HEK293T (cell line): ENCODE measurements at regions not wholly inside any gene's neighbourhood (a gene's known extent, or its start where the extent isn't known, plus 50 kb on each side); places are given as distances from the start of the nearest gene placed in this dataset.

Experiments
- BHLHE40 ChIP-seq: fragments of 450-650 bp; IDR thresholded peaks from 2 replicates; pipeline ENCODE4 v1.6.1; 2016; ENCODE audit warnings: mild to moderate bottlenecking, moderate library complexity, borderline replicate concordance
- FOXK2 ChIP-seq: fragments of 450-650 bp; IDR thresholded peaks from 2 replicates; pipeline ENCODE4 v1.6.1; 2016; ENCODE audit warnings: mild to moderate bottlenecking
- HDGF ChIP-seq: fragments of 450-650 bp; IDR thresholded peaks from 2 replicates; pipeline ENCODE4 v1.6.1; 2017; ENCODE audit warnings: antibody characterized with exemption, borderline replicate concordance
- SP1 ChIP-seq: fragments of 450-650 bp; IDR thresholded peaks from 2 replicates; pipeline ENCODE4 v1.6.1; 2017
- TARDBP ChIP-seq: fragments of 450-650 bp; IDR thresholded peaks from 2 replicates; pipeline ENCODE4 v1.6.1; 2016
- ZNF384 ChIP-seq: fragments of 450-650 bp; IDR thresholded peaks from 2 replicates; pipeline ENCODE4 v1.6.1; 2016

DNA sequence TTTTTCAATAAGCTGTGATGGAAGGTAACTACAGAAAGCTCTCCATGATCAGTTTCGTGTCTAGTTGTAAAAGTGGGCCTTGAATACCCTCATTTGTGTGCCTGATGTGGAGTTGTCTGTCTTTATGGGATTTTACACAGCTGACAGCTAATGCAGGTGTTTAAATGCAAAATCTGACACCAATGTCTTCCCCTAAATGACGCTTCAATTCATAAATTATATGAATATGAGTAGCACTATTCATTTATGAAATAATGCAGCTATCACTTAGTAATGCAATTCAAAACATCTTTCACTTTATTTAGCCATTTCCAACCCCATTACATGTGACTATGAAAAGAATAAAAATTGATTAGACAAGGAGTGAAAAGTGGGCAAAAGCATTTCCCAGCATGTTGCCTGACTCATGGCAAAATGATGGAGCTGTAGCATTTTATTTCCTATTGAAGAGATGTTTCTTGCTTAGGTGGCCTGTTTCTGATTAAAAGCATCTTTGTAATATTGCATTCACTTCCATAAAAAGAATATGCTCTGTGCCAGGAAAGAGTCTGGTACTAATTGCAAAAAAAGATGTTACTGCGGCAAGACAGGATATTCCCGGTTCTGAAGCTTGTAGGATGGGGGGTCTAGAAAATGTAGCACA lies 116.7 kb upstream of the HAPLN1 start:
- TF ChIP-seq BHLHE40 (no peak), ZNF384 (no peak), FOXK2 (no peak), TARDBP (no peak), SP1 (no peak), HDGF (no peak)
